Activated CD8-positive, alpha-beta memory T cell treated with anti-CD3 and anti-CD28 coated beads, Interleukin-2, amount 10 ng/mL, durations not matched to agents 7 days and 5 days (primary cell): ENCODE measurements at regions not wholly inside any gene's neighbourhood (a gene's known extent, or its start where the extent isn't known, plus 50 kb on each side); places are given as distances from the start of the nearest gene placed in this dataset.

Experiments
- ATAC-seq: fragments of 150-1000 bp; cut with Tn5 transposase; one replicate; pipeline ENCODE4 v1.10.0; 2021; ENCODE audit warnings: moderate library complexity
- CTCF ChIA-PET: fragments of 350-600 bp; sonication (Branson Sonifier 250); formaldehyde crosslinking; loops from one replicate; lab custom pipeline; 2021; ENCODE audit warnings: antibody characterized with exemption; lab: Charles Lee
- DNase-seq: peaks from one replicate; pipeline ENCODE4 v3.0.0-alpha.2; 2020
- H3K27ac Mint-ChIP-seq: one replicate; pipeline ENCODE4 v1.8.0; 2021; ENCODE audit warnings: mild to moderate bottlenecking, mixed read lengths
- H3K27me3 Mint-ChIP-seq: one replicate; pipeline ENCODE4 v1.8.0; 2021; ENCODE audit warnings: mixed read lengths
- H3K36me3 Mint-ChIP-seq: one replicate; pipeline ENCODE4 v1.8.0; 2021; ENCODE audit warnings: mild to moderate bottlenecking, mixed read lengths
- H3K4me1 Mint-ChIP-seq: one replicate; pipeline ENCODE4 v1.8.0; 2021; ENCODE audit warnings: mixed read lengths
- H3K4me3 Mint-ChIP-seq: one replicate; pipeline ENCODE4 v1.8.0; 2021; ENCODE audit warnings: mild to moderate bottlenecking, moderate library complexity, mixed read lengths
- H3K9me3 Mint-ChIP-seq: one replicate; pipeline ENCODE4 v1.8.0; 2022; ENCODE audit warnings: low read depth, mixed read lengths

- Mint-ChIP-seq H3K9me3 (no peaks in the 10 kb centered on the region), H3K27me3 (peaks cover 53% of the 10 kb centered on the region), H3K27ac (no peak overlapping the region), H3K4me1 (peaks cover 1% of the 10 kb centered on the region), H3K36me3 (no peaks in the 10 kb centered on the region), H3K4me3 (no peak overlapping the region)
- ATAC-seq (no peak), DNase-seq (no peak)
- CTCF ChIA-PET = interaction anchor here (0.9 kb wide), 1 partner anchor 12 kb away, joined by 3 read pairs; no protein-coding TSS in a partner anchor
These were observed 197.7 kb downstream of the MTX2 start for GRCh38 chr2:176466918-176467452.

GRCh38 chr2:176467595-176467994 is 198.4 kb downstream of the MTX2 start:
- DNase-seq (no peak), ATAC-seq (no peak)
- Mint-ChIP-seq H3K27ac (no peak overlapping the region), H3K27me3 (peaks cover 47% of the 10 kb centered on the region), H3K9me3 (no peaks in the 10 kb centered on the region), H3K36me3 (no peaks in the 10 kb centered on the region), H3K4me1 (peaks cover 4% of the 10 kb centered on the region), H3K4me3 (no peak overlapping the region)
- CTCF ChIA-PET = interaction anchor here (0.9 kb wide), 1 partner anchor 13 kb away, joined by 3 read pairs; no protein-coding TSS in a partner anchor

GRCh38 chr2:176468457-176469113 is 199.3 kb downstream of the MTX2 start:
- CTCF ChIA-PET = no interaction called here

GRCh38 chr2:176470713-176471112 is 201.5 kb downstream of the MTX2 start:
- Mint-ChIP-seq H3K9me3 (no peaks in the 10 kb centered on the region), H3K27ac (no peak overlapping the region), H3K27me3 (peaks cover 28% of the 10 kb centered on the region), H3K4me3 (no peak overlapping the region), H3K36me3 (peaks cover 2% of the 10 kb centered on the region), H3K4me1 (peaks cover 15% of the 10 kb centered on the region)
- no peak for DNase-seq
- no peak for ATAC-seq
- CTCF ChIA-PET = no interaction called here

More at GRCh38 chr2:176468457-176469113, 199.3 kb downstream of the MTX2 start:
- DNase-seq = no peak
- Mint-ChIP-seq H3K9me3 (no peaks in the 10 kb centered on the region), H3K4me1 (peaks cover 11% of the 10 kb centered on the region), H3K4me3 (no peak overlapping the region), H3K27ac (no peak overlapping the region), H3K36me3 (no peaks in the 10 kb centered on the region), H3K27me3 (peaks cover 42% of the 10 kb centered on the region)
- no peak for ATAC-seq

- no peak for DNase-seq
- Mint-ChIP-seq H3K27me3 (peaks cover 16% of the 10 kb centered on the region), H3K27ac (no peak overlapping the region), H3K9me3 (no peaks in the 10 kb centered on the region), H3K36me3 (peaks cover 2% of the 10 kb centered on the region), H3K4me3 (no peak overlapping the region), H3K4me1 (peaks cover 15% of the 10 kb centered on the region)
- no peak for ATAC-seq
- CTCF ChIA-PET = interaction anchor here (1.1 kb wide), 1 partner anchor 17 kb away, joined by 4 read pairs; no protein-coding TSS in a partner anchor
These were observed 202.7 kb downstream of the MTX2 start for GRCh38 chr2:176471949-176472348.

- ATAC-seq = peak; percentile 73
- H3K36me3 Mint-ChIP-seq = peaks cover 2% of the 10 kb centered on the region
- CTCF ChIA-PET = interaction anchor here (0.9 kb wide), 2 partner anchors 18 to 300 kb away, joined by 3 to 7 read pairs; no protein-coding TSS in a partner anchor
- no peak for DNase-seq
- peak overlapping the region; percentile 44 for H3K4me3 Mint-ChIP-seq
- no peak overlapping the region for H3K27ac Mint-ChIP-seq
- peaks cover 13% of the 10 kb centered on the region for H3K27me3 Mint-ChIP-seq
- H3K4me1 Mint-ChIP-seq = peaks cover 15% of the 10 kb centered on the region
- no peaks in the 10 kb centered on the region for H3K9me3 Mint-ChIP-seq
These were observed 203.9 kb downstream of the MTX2 start for GRCh38 chr2:176473177-176473576.

- ATAC-seq = no peak
These were observed 204.6 kb downstream of the MTX2 start for GRCh38 chr2:176473851-176474250.

GRCh38 chr2:176477336-176477735 is 208.1 kb downstream of the MTX2 start:
- peaks cover 2% of the 10 kb centered on the region for H3K36me3 Mint-ChIP-seq
- ATAC-seq (no peak), DNase-seq (no peak)
- no peaks in the 10 kb centered on the region for H3K9me3 Mint-ChIP-seq
- H3K27ac Mint-ChIP-seq = no peak overlapping the region
- H3K4me3 Mint-ChIP-seq = no peak overlapping the region
- peaks cover 14% of the 10 kb centered on the region for H3K4me1 Mint-ChIP-seq
- CTCF ChIA-PET = no interaction called here
- H3K27me3 Mint-ChIP-seq = peaks cover 21% of the 10 kb centered on the region

More at GRCh38 chr2:176473851-176474250, 204.6 kb downstream of the MTX2 start:
- H3K36me3 Mint-ChIP-seq = peaks cover 2% of the 10 kb centered on the region
- CTCF ChIA-PET = no interaction called here
- H3K27ac Mint-ChIP-seq = no peak overlapping the region
- H3K27me3 Mint-ChIP-seq = peaks cover 13% of the 10 kb centered on the region
- H3K9me3 Mint-ChIP-seq = no peaks in the 10 kb centered on the region
- H3K4me1 Mint-ChIP-seq = peaks cover 15% of the 10 kb centered on the region
- H3K4me3 Mint-ChIP-seq = no peak overlapping the region
- no peak for DNase-seq

- DNase-seq (no peak), ATAC-seq (no peak)
- no peak overlapping the region for H3K4me3 Mint-ChIP-seq
- no peaks in the 10 kb centered on the region for H3K36me3 Mint-ChIP-seq
- H3K4me1 Mint-ChIP-seq = no peaks in the 10 kb centered on the region
- no peaks in the 10 kb centered on the region for H3K9me3 Mint-ChIP-seq
- CTCF ChIA-PET = no interaction called here
- H3K27ac Mint-ChIP-seq = no peak overlapping the region
- peaks cover 28% of the 10 kb centered on the region for H3K27me3 Mint-ChIP-seq
These were observed 210.7 kb downstream of the MTX2 start for GRCh38 chr2:176479961-176480360.

GRCh38 chr2:176482107-176482506 is 212.9 kb downstream of the MTX2 start:
- Mint-ChIP-seq H3K4me3 (no peak overlapping the region), H3K4me1 (no peaks in the 10 kb centered on the region), H3K36me3 (no peaks in the 10 kb centered on the region), H3K27me3 (peaks cover 39% of the 10 kb centered on the region), H3K27ac (no peak overlapping the region), H3K9me3 (no peaks in the 10 kb centered on the region)
- ATAC-seq = no peak
- DNase-seq = no peak
- CTCF ChIA-PET = interaction anchor here (0.9 kb wide), 1 partner anchor 27 kb away, joined by 3 read pairs; no protein-coding TSS in a partner anchor

GRCh38 chr2:176483476-176483875 is 214.2 kb downstream of the MTX2 start:
- H3K4me3 Mint-ChIP-seq = no peak overlapping the region
- no peaks in the 10 kb centered on the region for H3K4me1 Mint-ChIP-seq
- CTCF ChIA-PET = interaction anchor here (0.6 to 1.1 kb wide), 2 partner anchors 10 to 340 kb away, joined by 3 read pairs; no protein-coding TSS in a partner anchor
- H3K27ac Mint-ChIP-seq = no peak overlapping the region
- DNase-seq (no peak), ATAC-seq (no peak)
- H3K27me3 Mint-ChIP-seq = peaks cover 50% of the 10 kb centered on the region
- H3K36me3 Mint-ChIP-seq = no peaks in the 10 kb centered on the region
- H3K9me3 Mint-ChIP-seq = no peaks in the 10 kb centered on the region

- peaks cover 54% of the 10 kb centered on the region for H3K27me3 Mint-ChIP-seq
- no peaks in the 10 kb centered on the region for H3K36me3 Mint-ChIP-seq
- no peaks in the 10 kb centered on the region for H3K9me3 Mint-ChIP-seq
- H3K27ac Mint-ChIP-seq = no peak overlapping the region
- no peak for ATAC-seq
- DNase-seq = no peak
- no peak overlapping the region for H3K4me3 Mint-ChIP-seq
- CTCF ChIA-PET = interaction anchor here (0.6 to 1.1 kb wide), 2 partner anchors 10 to 340 kb away, joined by 3 read pairs; no protein-coding TSS in a partner anchor
- H3K4me1 Mint-ChIP-seq = no peaks in the 10 kb centered on the region
These were observed 214.8 kb downstream of the MTX2 start for GRCh38 chr2:176483901-176484568.

GRCh38 chr2:176484838-176485237 is 215.6 kb downstream of the MTX2 start:
- Mint-ChIP-seq H3K4me1 (no peaks in the 10 kb centered on the region), H3K36me3 (no peaks in the 10 kb centered on the region), H3K4me3 (no peak overlapping the region), H3K9me3 (no peaks in the 10 kb centered on the region), H3K27me3 (peaks cover 56% of the 10 kb centered on the region), H3K27ac (no peak overlapping the region)
- DNase-seq (no peak), ATAC-seq (no peak)
- CTCF ChIA-PET = no interaction called here
